ENCODE measurements at regions not wholly inside any gene's neighbourhood (a gene's known extent, or its start where the extent isn't known, plus 50 kb on each side); places are given as distances from the start of the nearest gene placed in this dataset.
"Not testable (repeated sequence)": the region's sequence is repeated elsewhere in the genome, so short reads cannot be mapped to it uniquely, and the experiment has no call there.

DNA sequence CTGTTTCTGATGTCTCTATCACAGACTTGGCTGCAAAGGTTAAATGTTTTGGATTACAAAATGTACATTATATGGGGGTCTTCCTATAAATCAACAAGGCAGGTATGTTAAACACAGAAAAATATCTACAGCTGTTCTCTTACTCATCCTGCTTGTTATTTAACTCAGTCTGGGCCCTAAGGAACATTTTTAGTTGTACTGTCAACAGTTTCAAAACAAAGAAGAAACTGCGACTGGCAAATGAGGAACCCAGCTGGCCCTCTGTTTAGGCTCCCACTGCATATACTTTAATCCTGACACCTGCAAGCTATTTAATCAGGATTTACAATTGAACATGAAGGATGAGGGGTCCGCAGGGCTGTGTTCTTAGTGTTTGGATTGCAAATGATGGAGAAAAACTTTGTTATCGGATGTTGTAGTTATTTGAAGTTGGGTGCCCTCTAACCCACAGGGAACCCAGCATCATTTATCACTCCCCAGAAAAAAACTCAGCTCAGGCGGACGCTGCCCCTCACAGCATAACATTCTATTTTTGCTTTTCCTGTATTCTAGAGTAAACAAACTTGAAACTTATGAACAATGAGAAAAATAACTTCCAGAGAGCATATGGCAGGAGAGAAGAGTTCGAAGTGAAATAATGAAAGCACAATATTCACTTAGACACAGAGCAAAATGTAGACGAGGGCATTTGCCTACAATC is 91.2 kb downstream of the POLR2M start:
- intact Hi-C loops (cut with DNase I): no loop called here

DNA sequence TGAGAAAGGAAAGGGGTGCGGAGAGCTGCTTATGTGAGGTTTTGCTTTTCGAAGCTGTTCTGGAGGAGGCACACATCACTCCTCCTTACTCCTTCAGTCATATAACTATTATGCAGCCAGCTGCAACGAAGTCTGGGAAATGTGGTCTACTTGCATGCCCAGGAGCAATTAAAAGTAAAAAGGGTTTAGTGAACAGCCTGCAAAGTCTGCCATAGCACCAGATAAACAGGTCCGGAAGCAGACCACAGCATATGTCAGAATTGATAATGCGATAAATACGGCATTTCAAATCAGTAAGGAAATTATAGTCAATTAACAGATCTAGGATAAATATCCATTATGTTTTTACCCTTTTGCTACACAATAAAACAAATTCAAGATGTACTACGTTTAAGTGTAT is 99.5 kb downstream of the POLR2M start:
- no peak overlapping the region for H3K4me3 ChIP-seq
- H3K9me3 ChIP-seq: no peaks in the 10 kb centered on the region
- H3K27ac ChIP-seq: no peak overlapping the region
- TF ChIP-seq, protein P1, sequence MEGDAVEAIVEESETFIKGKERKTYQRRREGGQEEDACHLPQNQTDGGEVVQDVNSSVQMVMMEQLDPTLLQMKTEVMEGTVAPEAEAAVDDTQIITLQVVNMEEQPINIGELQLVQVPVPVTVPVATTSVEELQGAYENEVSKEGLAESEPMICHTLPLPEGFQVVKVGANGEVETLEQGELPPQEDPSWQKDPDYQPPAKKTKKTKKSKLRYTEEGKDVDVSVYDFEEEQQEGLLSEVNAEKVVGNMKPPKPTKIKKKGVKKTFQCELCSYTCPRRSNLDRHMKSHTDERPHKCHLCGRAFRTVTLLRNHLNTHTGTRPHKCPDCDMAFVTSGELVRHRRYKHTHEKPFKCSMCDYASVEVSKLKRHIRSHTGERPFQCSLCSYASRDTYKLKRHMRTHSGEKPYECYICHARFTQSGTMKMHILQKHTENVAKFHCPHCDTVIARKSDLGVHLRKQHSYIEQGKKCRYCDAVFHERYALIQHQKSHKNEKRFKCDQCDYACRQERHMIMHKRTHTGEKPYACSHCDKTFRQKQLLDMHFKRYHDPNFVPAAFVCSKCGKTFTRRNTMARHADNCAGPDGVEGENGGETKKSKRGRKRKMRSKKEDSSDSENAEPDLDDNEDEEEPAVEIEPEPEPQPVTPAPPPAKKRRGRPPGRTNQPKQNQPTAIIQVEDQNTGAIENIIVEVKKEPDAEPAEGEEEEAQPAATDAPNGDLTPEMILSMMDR (IDR thresholded peaks at IDR 0.05): no peak
- TF ChIP-seq POLR2A (IDR thresholded peaks at IDR 0.05): no peak
- no peak for DNase-seq
- WGBS, 2 donors: 72 to 76% methylated on average over 7 of the region's 7 CpGs
- no peaks in the 10 kb centered on the region for H3K4me1 ChIP-seq
- H3K27me3 ChIP-seq: no peaks in the 10 kb centered on the region
- no peaks in the 10 kb centered on the region for H3K36me3 ChIP-seq
- intact Hi-C loops (cut with DNase I): no loop called here

More for the DNA sequence above, 91.2 kb downstream of the POLR2M start:
- DNase-seq: no peak
- Histone ChIP-seq H3K27ac (no peak overlapping the region), H3K36me3 (no peaks in the 10 kb centered on the region), H3K27me3 (no peaks in the 10 kb centered on the region), H3K4me3 (no peak overlapping the region), H3K4me1 (peaks cover 0 to 15% (median 0%) of the 10 kb centered on the region in 3 donors), H3K9me3 (no peaks in the 10 kb centered on the region)
- no peak for TF ChIP-seq POLR2A (IDR thresholded peaks at IDR 0.05)
- TF ChIP-seq, protein P1 (IDR thresholded peaks at IDR 0.05): no peak
- WGBS, 2 donors: 46 to 47% methylated on average over 7 of the region's 7 CpGs

DNA sequence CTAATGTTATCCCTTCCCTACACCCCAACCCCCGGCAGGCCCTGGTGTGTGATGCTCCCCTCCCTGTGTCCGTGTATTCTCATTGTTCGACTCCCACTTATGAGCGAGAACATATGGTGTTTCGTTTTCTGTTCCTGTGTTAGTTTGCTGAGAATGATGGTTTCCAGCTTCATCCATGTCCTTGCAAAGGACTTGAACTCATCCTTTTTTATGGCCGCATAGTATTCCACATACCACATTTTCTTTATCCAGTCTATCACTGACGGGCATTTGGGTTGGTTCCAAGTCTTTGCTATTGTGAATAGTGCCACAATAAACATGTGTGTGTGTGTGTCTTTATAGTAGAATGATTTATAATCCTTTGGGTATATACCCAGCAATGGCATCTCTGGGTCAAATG is 102.8 kb downstream of the POLR2M start:
- intact Hi-C loops (cut with DNase I); H3K4me3 ChIP-seq; H3K4me1 ChIP-seq; H3K36me3 ChIP-seq; H3K27me3 ChIP-seq; H3K27ac ChIP-seq; H3K9me3 ChIP-seq; DNase-seq: not testable (repeated sequence)
- 88 to 91% methylated on average over 7 of the region's 7 CpGs for WGBS, 2 donors

- Histone ChIP-seq H3K4me3 (no peak overlapping the region), H3K27ac (no peak overlapping the region), H3K27me3 (peaks cover 0 to 14% (median 0%) of the 10 kb centered on the region in 4 donors), H3K9me3 (no peaks in the 10 kb centered on the region), H3K36me3 (no peaks in the 10 kb centered on the region), H3K4me1 (no peaks in the 10 kb centered on the region)
- intact Hi-C loops (cut with DNase I): no loop called here
- WGBS, 2 donors: 85% methylated on average over 4 to 6 of the region's 6 CpGs
- no peak for DNase-seq
- TF ChIP-seq, protein P1 (IDR thresholded peaks at IDR 0.05): no peak
- no peak for TF ChIP-seq POLR2A (IDR thresholded peaks at IDR 0.05)
These were observed 110.1 kb downstream of the POLR2M start for GRCh38 chr15:57816599-57816998.

DNA sequence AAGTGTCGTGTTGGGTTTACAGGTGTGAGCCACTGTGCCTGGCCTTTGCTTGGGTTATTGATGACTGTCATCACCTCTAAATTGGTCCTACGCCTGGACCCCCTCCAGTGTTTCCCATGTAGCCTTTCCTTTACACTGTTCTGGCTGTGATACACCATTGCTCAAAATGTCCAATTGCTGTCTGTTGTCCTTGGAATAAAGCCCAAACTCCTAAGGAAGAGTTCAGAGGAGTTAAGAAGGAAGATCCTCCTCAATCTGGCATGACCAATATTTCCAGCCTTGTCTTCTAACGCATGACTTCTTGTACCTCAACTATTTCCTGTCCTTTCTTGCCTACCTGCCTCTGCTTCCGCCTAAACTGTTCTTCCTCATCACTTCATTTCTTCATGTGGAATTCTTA is 113.1 kb downstream of the POLR2M start:
- Histone ChIP-seq H3K4me1 (no peaks in the 10 kb centered on the region), H3K9me3 (no peaks in the 10 kb centered on the region), H3K4me3 (no peak overlapping the region), H3K27ac (no peak overlapping the region), H3K27me3 (peaks cover 0 to 8% (median 0%) of the 10 kb centered on the region in 4 donors), H3K36me3 (no peaks in the 10 kb centered on the region)
- intact Hi-C loops (cut with DNase I): no loop called here
- 79 to 83% methylated on average over 4 of the region's 4 CpGs for WGBS, 2 donors
- TF ChIP-seq, protein P1 (IDR thresholded peaks at IDR 0.05): no peak
- no peak for TF ChIP-seq POLR2A (IDR thresholded peaks at IDR 0.05)
- DNase-seq: no peak

- H3K27me3 ChIP-seq: peaks cover 0 to 8% (median 0%) of the 10 kb centered on the region in 4 donors
- intact Hi-C loops (cut with DNase I): no loop called here
- no peak overlapping the region for H3K27ac ChIP-seq
- WGBS, 2 donors: 29 to 31% methylated on average over 2 of the region's 2 CpGs
- H3K4me3 ChIP-seq: no peak overlapping the region
- TF ChIP-seq, protein P1 (IDR thresholded peaks at IDR 0.05): no peak
- TF ChIP-seq POLR2A (IDR thresholded peaks at IDR 0.05): no peak
- H3K9me3 ChIP-seq: no peaks in the 10 kb centered on the region
- DNase-seq: no peak
- no peaks in the 10 kb centered on the region for H3K4me1 ChIP-seq
- no peaks in the 10 kb centered on the region for H3K36me3 ChIP-seq
These were observed 113.6 kb downstream of the POLR2M start for GRCh38 chr15:57820119-57820518.
